IMR-90 (cell line): ENCODE measurements at regions not wholly inside any gene's neighbourhood (a gene's known extent, or its start where the extent isn't known, plus 50 kb on each side); places are given as distances from the start of the nearest gene placed in this dataset.

ENCODE experiments used
- ATAC-seq: fragments of 200-7000 bp; cut with Tn5 transposase; 2 replicates; pipeline ENCODE4 v1.9.1; 2020; ENCODE audit warnings: low read depth, mild to moderate bottlenecking, moderate library complexity
- BruUV-seq: library from RNA; stranded (reverse); fragments of 400-500 nt; replicated peaks from 2 replicates; lab custom pipeline; 2021; lab: Mats Ljungman, UMichigan
- CTCF ChIA-PET: fragments of 300-600 bp; formaldehyde crosslinking; extraction: SDS; loops from one replicate; lab custom pipeline; 2021; ENCODE audit warnings: antibody characterized with exemption; lab: Yijun Ruan, JAX
- POLR2A ChIA-PET: fragments of 300-600 bp; sonication (Branson Sonifier 250); formaldehyde crosslinking; loops from one replicate; lab custom pipeline; 2022; ENCODE audit warnings: antibody characterized with exemption; ENCODE audit not compliant: unreplicated experiment; lab: Charles Lee
- DNase-seq: peaks from one replicate; pipeline ENCODE4 v3.0.0; 2013
- H2AFZ ChIP-seq: replicated peaks from 2 replicates; pipeline ENCODE3; 2013; ENCODE audit warnings: low read length, mild to moderate bottlenecking; ENCODE audit not compliant: poor library complexity
- H2AK5ac ChIP-seq: 2 replicates; pipeline ENCODE4 v1.6.1; 2013; ENCODE audit warnings: low read depth, low read length, inconsistent platforms
- H2AK9ac ChIP-seq: replicated peaks from 2 replicates; pipeline ENCODE3; 2013; ENCODE audit warnings: mild to moderate bottlenecking, low read depth, low read length, moderate library complexity; ENCODE audit not compliant: poor library complexity
- H2BK120ac ChIP-seq: 2 replicates; pipeline ENCODE4 v1.6.1; 2013; ENCODE audit warnings: low read depth, low read length, inconsistent platforms
- H2BK15ac ChIP-seq: 3 replicates; pipeline ENCODE4 v1.6.1; 2013; ENCODE audit warnings: low read depth, low read length, inconsistent platforms
- H2BK20ac ChIP-seq: 2 replicates; pipeline ENCODE4 v1.6.1; 2013; ENCODE audit warnings: low read depth, mild to moderate bottlenecking, inconsistent platforms, low read length, moderate library complexity
- H2BK5ac ChIP-seq: 2 replicates; pipeline ENCODE4 v1.6.1; 2013; ENCODE audit warnings: mild to moderate bottlenecking, low read depth, low read length, inconsistent platforms; ENCODE audit not compliant: poor library complexity, severe bottlenecking
- H3K14ac ChIP-seq: replicated peaks from 2 replicates; pipeline ENCODE4 v1.6.1; 2013; ENCODE audit warnings: low read depth, low read length, inconsistent platforms
- H3K18ac ChIP-seq: 2 replicates; pipeline ENCODE4 v1.6.1; 2013; ENCODE audit warnings: low read depth, low read length, control low read depth
- H3K23ac ChIP-seq: 2 replicates; pipeline ENCODE4 v1.6.1; 2013; ENCODE audit warnings: low read depth, low read length, inconsistent platforms
- H3K27ac ChIP-seq: 2 replicates; pipeline ENCODE4 v1.5.1; 2013; ENCODE audit warnings: mild to moderate bottlenecking, control low read depth, low read length; ENCODE audit not compliant: insufficient read depth
- H3K27me3 ChIP-seq: 2 replicates; pipeline ENCODE4 v1.6.1; 2013; ENCODE audit warnings: low read length; ENCODE audit not compliant: control insufficient read depth, insufficient read depth
- H3K36me3 ChIP-seq: 2 replicates; pipeline ENCODE4 v1.6.1; 2013; ENCODE audit warnings: low read length, mixed read lengths; ENCODE audit not compliant: control insufficient read depth, insufficient read depth
- H3K4ac ChIP-seq: 2 replicates; pipeline ENCODE4 v1.6.1; 2013; ENCODE audit warnings: low read depth, low read length, inconsistent platforms
- H3K4me1 ChIP-seq: 2 replicates; pipeline ENCODE4 v1.6.1; 2013; ENCODE audit warnings: low read length, mixed read lengths; ENCODE audit not compliant: control insufficient read depth, insufficient read depth
- H3K4me2 ChIP-seq: 2 replicates; pipeline ENCODE4 v1.6.1; 2013; ENCODE audit warnings: low read depth, mild to moderate bottlenecking, control low read depth, low read length, moderate library complexity
- H3K4me3 ChIP-seq: 2 replicates; pipeline ENCODE4 v1.5.1; 2013; ENCODE audit warnings: low read depth, mild to moderate bottlenecking, control low read depth, low read length, moderate library complexity; ENCODE audit not compliant: insufficient read depth
- H3K56ac ChIP-seq: 2 replicates; pipeline ENCODE4 v1.6.1; 2013; ENCODE audit warnings: low read length, inconsistent platforms; ENCODE audit not compliant: insufficient read depth; ENCODE audit errors: extremely low read depth
- H3K79me1 ChIP-seq, 2 experiments: 2 replicates each; pipeline ENCODE4 v1.6.1; 2013; ENCODE audit warnings: low read length in 2 of 2, inconsistent platforms in 1 of 2, low read depth in 1 of 2
- H3K9ac ChIP-seq: 2 replicates; pipeline ENCODE4 v1.6.1; 2013; ENCODE audit warnings: low read depth, low read length, control low read depth
- H3K9me1 ChIP-seq: 2 replicates; pipeline ENCODE4 v1.6.1; 2013; ENCODE audit warnings: low read length, inconsistent platforms; ENCODE audit not compliant: insufficient read depth
- H3K9me3 ChIP-seq: 2 replicates; pipeline ENCODE4 v1.6.1; 2013; ENCODE audit warnings: low read length; ENCODE audit not compliant: control insufficient read depth, insufficient read depth
- H4K20me1 ChIP-seq: 2 replicates; pipeline ENCODE4 v1.6.1; 2013; ENCODE audit warnings: low read length, inconsistent platforms; ENCODE audit not compliant: insufficient read depth
- H4K5ac ChIP-seq: 2 replicates; pipeline ENCODE4 v1.6.1; 2013; ENCODE audit warnings: mild to moderate bottlenecking, low read depth, low read length, control low read depth
- H4K8ac ChIP-seq, 2 experiments: 2 replicates each; pipeline ENCODE4 v1.6.1; 2013; ENCODE audit warnings: low read depth in 2 of 2, low read length in 2 of 2, control low read depth in 1 of 2, inconsistent platforms in 1 of 2
- H4K91ac ChIP-seq: 2 replicates; pipeline ENCODE4 v1.6.1; 2013; ENCODE audit warnings: low read depth, low read length, inconsistent platforms; ENCODE audit not compliant: insufficient read depth
- MAFK ChIP-seq: IDR thresholded peaks from 2 replicates; pipeline ENCODE4 v1.6.1; 2012; ENCODE audit warnings: low read depth, low read length, improper control_type of control experiment
- POLR2A ChIP-seq: IDR thresholded peaks from 2 replicates; pipeline ENCODE4 v1.6.1; 2012; ENCODE audit warnings: mild to moderate bottlenecking, low read depth, low read length
- WGBS, 2 experiments: methylation state at CpG; one replicate each; pipeline versions ENCODE4 v1.1.5 to v1.1.7; 2013; ENCODE audit warnings: missing lambda C conversion rate in 2 of 2; ENCODE audit not compliant: insufficient read length in 1 of 2; ENCODE audit errors: extremely low coverage in 2 of 2; 5-methylcytosine and 5-hydroxymethylcytosine counted together
- dilution Hi-C: fragments of 300-500 bp; cut with HindIII; formaldehyde crosslinking; loops from one replicate; pipeline ENCODE4 v1.14.3; 2018; ENCODE audit warnings: low sequenced_read_pairs; ENCODE audit not compliant: unreplicated experiment
- in situ Hi-C: fragments of 300-500 bp; cut with MboI; formaldehyde crosslinking; loops from 3 replicates; pipeline ENCODE4 v1.14.3; 2019; ENCODE audit warnings: low sequenced_read_pairs, inconsistent platforms, mixed read lengths
- intact Hi-C: fragments of 100-400 bp; cut with micrococcal nuclease; formaldehyde crosslinking; loops from 2 replicates; pipeline ENCODE4 v1.10.0; 2022

- BruUV-seq = no TSS peak
- Histone ChIP-seq H4K8ac (no peak overlapping the region), H2AFZ (no peak overlapping the region), H4K5ac (no peak overlapping the region), H2BK15ac (no peak overlapping the region), H3K14ac (no peak overlapping the region), H3K23ac (no peak overlapping the region), H2BK20ac (no peak overlapping the region), H3K4me3 (no peak overlapping the region), H3K18ac (no peak overlapping the region), H3K9me1 (no peaks in the 10 kb centered on the region), H4K91ac (no peak overlapping the region), H3K27me3 (no peaks in the 10 kb centered on the region), H3K4me2 (no peak overlapping the region), H3K36me3 (no peaks in the 10 kb centered on the region), H3K79me1 (no peaks in the 10 kb centered on the region), H2BK120ac (no peak overlapping the region), H4K20me1 (no peaks in the 10 kb centered on the region), H2BK5ac (no peak overlapping the region), H3K27ac (no peak overlapping the region), H3K9me3 (peaks cover 14% of the 10 kb centered on the region; the same call in 1 of the 2 replicates), H3K4ac (no peak overlapping the region), H3K4me1 (no peaks in the 10 kb centered on the region), H3K56ac (no peak overlapping the region), H2AK9ac (no peak overlapping the region), H2AK5ac (no peak overlapping the region), H3K9ac (no peak overlapping the region)
- POLR2A ChIA-PET = no interaction called here
- no peak for DNase-seq
- TF ChIP-seq POLR2A = no peak
- no peak for TF ChIP-seq MAFK
- intact Hi-C loops = no loop called here
- dilution Hi-C loops = no loop called here
- CTCF ChIA-PET = no interaction called here
- in situ Hi-C loops = no loop called here
- no peak for ATAC-seq
- WGBS, 2 experiments = no CpG with 5 or more reads among the region's 4 CpGs
Measured at GRCh38 chr5:4953576-4953975, 186.6 kb upstream of the ADAMTS16 start.
